K562 (cell line): ENCODE measurements at regions not wholly inside any gene's neighbourhood (a gene's known extent, or its start where the extent isn't known, plus 50 kb on each side); places are given as distances from the start of the nearest gene placed in this dataset.

ENCODE experiments used
- CBFB ChIP-seq: sonication (generic); formaldehyde crosslinking; IDR thresholded peaks from 2 replicates; pipeline ENCODE4 v1.4.0; 2020; ENCODE audit warnings: mild to moderate bottlenecking, missing genetic modification reagents
- ERF ChIP-seq: fragments of 450-650 bp; formaldehyde crosslinking; IDR thresholded peaks from 2 replicates; pipeline ENCODE4 v1.4.0; 2020; ENCODE audit warnings: mild to moderate bottlenecking, mixed read lengths
- GATA2 ChIP-seq: sonication (generic); formaldehyde crosslinking; IDR thresholded peaks from 2 replicates; pipeline ENCODE4 v1.4.0; 2020; ENCODE audit warnings: mild to moderate bottlenecking, missing genetic modification reagents
- MXI1 ChIP-seq: IDR thresholded peaks from 2 replicates; pipeline ENCODE4 v1.6.1; 2011; ENCODE audit warnings: low read depth, mild to moderate bottlenecking, improper control_type of control experiment, low read length
- MYC ChIP-seq, 2 experiments: fragments of 250-450 bp in 1 of 2; sonication (Bioruptor Pico) in 1 of 2; IDR thresholded peaks; 2 replicates each; pipeline versions ENCODE4 v1.5.1 to v1.6.1; 2012 to 2021; ENCODE audit warnings: low read depth in 2 of 2, borderline replicate concordance in 1 of 2, improper control_type of control experiment in 1 of 2, low read length in 1 of 2, mild to moderate bottlenecking in 1 of 2, moderate library complexity in 1 of 2
- NR1H2 ChIP-seq: sonication (generic); formaldehyde crosslinking; IDR thresholded peaks from 2 replicates; pipeline ENCODE4 v1.4.0; 2020; ENCODE audit warnings: mild to moderate bottlenecking, missing genetic modification reagents
- ZNF217 ChIP-seq: sonication (generic); formaldehyde crosslinking; IDR thresholded peaks from 2 replicates; pipeline ENCODE4 v1.8.0; 2022; ENCODE audit warnings: mild to moderate bottlenecking, missing genetic modification reagents
- ZNF589 ChIP-seq: fragments of 200-800 bp; sonication (Bioruptor generic); IDR thresholded peaks from 2 replicates; pipeline ENCODE4 v1.6.1; 2016; ENCODE audit warnings: low read depth, missing genetic modification characterization, missing compliant biosample characterization
- ZNF764 ChIP-seq: fragments of 250-450 bp; sonication (Bioruptor Pico); IDR thresholded peaks from 2 replicates; pipeline ENCODE4 v1.4.0; 2020; ENCODE audit warnings: low read depth, mild to moderate bottlenecking, moderate library complexity
- ZNF830 ChIP-seq: fragments of 250-450 bp; sonication (Bioruptor Pico); IDR thresholded peaks from 2 replicates; pipeline ENCODE4 v1.5.0; 2021; ENCODE audit warnings: mild to moderate bottlenecking
- TF ChIP-seq, protein P1 (sequence below), 2 experiments: fragments of 450-650 bp in 1 of 2; sonication (generic) in 1 of 2; formaldehyde crosslinking in 1 of 2; IDR thresholded peaks; 2 replicates each; pipeline versions ENCODE4 v1.7.1 to v1.9.0; 2016 to 2022; ENCODE audit warnings: inconsistent platforms in 1 of 2, mild to moderate bottlenecking in 1 of 2, missing genetic modification reagents in 1 of 2
- TF ChIP-seq, protein P2 (sequence below): fragments of 450-650 bp; IDR thresholded peaks from 2 replicates; pipeline ENCODE4 v1.7.1; 2018; ENCODE audit warnings: mild to moderate bottlenecking, low read depth; ENCODE audit not compliant: partially characterized antibody
- TF ChIP-seq, protein P3 (sequence below): fragments of 450-650 bp; IDR thresholded peaks from 2 replicates; pipeline ENCODE4 v1.6.1; 2014; ENCODE audit warnings: low read depth, mild to moderate bottlenecking, moderate library complexity, borderline replicate concordance

DNA sequence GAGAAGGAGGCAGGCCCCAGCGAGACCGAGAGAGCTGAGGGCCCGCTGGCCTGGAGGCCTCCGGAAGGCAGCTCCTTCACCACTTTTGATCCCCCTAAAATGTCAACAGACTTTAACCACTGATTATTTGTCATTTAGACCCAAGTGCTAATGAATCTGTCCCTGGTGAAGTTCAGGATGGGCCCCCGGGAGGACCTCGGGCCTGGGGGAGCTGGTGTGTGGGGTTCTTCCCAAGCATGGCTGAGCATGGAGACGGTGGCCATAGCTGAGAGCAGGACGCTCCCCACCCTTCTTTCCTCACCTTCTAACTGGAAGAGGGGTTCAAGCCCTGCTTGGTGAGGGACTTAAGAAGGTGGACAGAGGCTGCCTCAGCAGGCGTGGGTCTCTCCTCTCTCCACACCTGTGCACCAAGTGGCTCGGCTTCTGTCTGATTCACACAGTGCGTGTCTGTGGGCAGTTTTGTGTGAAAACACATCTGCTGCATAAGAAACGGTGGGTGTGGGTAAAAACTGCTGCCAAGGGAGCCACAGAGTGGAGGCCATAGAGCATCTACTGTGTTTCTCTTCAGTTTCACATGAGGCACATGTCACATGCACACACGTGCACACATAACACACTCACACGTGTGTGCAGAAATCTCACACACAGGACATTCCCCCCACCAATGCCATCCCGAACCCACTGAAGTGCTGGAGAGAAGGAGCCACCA, 53.5 kb upstream of the VIPR2 start (continued):
- TF ChIP-seq, protein P1, sequence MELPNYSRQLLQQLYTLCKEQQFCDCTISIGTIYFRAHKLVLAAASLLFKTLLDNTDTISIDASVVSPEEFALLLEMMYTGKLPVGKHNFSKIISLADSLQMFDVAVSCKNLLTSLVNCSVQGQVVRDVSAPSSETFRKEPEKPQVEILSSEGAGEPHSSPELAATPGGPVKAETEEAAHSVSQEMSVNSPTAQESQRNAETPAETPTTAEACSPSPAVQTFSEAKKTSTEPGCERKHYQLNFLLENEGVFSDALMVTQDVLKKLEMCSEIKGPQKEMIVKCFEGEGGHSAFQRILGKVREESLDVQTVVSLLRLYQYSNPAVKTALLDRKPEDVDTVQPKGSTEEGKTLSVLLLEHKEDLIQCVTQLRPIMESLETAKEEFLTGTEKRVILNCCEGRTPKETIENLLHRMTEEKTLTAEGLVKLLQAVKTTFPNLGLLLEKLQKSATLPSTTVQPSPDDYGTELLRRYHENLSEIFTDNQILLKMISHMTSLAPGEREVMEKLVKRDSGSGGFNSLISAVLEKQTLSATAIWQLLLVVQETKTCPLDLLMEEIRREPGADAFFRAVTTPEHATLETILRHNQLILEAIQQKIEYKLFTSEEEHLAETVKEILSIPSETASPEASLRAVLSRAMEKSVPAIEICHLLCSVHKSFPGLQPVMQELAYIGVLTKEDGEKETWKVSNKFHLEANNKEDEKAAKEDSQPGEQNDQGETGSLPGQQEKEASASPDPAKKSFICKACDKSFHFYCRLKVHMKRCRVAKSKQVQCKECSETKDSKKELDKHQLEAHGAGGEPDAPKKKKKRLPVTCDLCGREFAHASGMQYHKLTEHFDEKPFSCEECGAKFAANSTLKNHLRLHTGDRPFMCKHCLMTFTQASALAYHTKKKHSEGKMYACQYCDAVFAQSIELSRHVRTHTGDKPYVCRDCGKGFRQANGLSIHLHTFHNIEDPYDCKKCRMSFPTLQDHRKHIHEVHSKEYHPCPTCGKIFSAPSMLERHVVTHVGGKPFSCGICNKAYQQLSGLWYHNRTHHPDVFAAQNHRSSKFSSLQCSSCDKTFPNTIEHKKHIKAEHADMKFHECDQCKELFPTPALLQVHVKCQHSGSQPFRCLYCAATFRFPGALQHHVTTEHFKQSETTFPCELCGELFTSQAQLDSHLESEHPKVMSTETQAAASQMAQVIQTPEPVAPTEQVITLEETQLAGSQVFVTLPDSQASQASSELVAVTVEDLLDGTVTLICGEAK (IDR thresholded peaks at IDR 0.05): no peak
- TF ChIP-seq, protein P1 (CRISPR knock-in tag; IDR thresholded peaks at IDR 0.05): no peak
- no peak for TF ChIP-seq ZNF830 (CRISPR knock-in tag)
- 0 out of 2 replicates have a peak, but pooled peaks have one; percentile 27 for TF ChIP-seq CBFB
- 0 out of 2 replicates have a peak, but pooled peaks have one; percentile 11 for TF ChIP-seq ZNF589
- TF ChIP-seq MXI1: no peak
- no peak for TF ChIP-seq ZNF764
- TF ChIP-seq, protein P2, sequence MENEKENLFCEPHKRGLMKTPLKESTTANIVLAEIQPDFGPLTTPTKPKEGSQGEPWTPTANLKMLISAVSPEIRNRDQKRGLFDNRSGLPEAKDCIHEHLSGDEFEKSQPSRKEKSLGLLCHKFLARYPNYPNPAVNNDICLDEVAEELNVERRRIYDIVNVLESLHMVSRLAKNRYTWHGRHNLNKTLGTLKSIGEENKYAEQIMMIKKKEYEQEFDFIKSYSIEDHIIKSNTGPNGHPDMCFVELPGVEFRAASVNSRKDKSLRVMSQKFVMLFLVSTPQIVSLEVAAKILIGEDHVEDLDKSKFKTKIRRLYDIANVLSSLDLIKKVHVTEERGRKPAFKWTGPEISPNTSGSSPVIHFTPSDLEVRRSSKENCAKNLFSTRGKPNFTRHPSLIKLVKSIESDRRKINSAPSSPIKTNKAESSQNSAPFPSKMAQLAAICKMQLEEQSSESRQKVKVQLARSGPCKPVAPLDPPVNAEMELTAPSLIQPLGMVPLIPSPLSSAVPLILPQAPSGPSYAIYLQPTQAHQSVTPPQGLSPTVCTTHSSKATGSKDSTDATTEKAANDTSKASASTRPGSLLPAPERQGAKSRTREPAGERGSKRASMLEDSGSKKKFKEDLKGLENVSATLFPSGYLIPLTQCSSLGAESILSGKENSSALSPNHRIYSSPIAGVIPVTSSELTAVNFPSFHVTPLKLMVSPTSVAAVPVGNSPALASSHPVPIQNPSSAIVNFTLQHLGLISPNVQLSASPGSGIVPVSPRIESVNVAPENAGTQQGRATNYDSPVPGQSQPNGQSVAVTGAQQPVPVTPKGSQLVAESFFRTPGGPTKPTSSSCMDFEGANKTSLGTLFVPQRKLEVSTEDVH: no peak
- no peak for TF ChIP-seq NR1H2 (CRISPR knock-in tag)
- peak; percentile 17; the same call in 1 of the 2 replicates for TF ChIP-seq ERF (CRISPR knock-in tag)
- TF ChIP-seq, protein P3, sequence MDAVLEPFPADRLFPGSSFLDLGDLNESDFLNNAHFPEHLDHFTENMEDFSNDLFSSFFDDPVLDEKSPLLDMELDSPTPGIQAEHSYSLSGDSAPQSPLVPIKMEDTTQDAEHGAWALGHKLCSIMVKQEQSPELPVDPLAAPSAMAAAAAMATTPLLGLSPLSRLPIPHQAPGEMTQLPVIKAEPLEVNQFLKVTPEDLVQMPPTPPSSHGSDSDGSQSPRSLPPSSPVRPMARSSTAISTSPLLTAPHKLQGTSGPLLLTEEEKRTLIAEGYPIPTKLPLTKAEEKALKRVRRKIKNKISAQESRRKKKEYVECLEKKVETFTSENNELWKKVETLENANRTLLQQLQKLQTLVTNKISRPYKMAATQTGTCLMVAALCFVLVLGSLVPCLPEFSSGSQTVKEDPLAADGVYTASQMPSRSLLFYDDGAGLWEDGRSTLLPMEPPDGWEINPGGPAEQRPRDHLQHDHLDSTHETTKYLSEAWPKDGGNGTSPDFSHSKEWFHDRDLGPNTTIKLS: no peak
- TF ChIP-seq ZNF217 (CRISPR knock-in tag): no peak
- TF ChIP-seq GATA2 (CRISPR knock-in tag): no peak
- TF ChIP-seq MYC (IDR thresholded peaks at IDR 0.05; ENCODE audit: low read depth, low read length): no peak
- TF ChIP-seq MYC (CRISPR knock-in tag; IDR thresholded peaks at IDR 0.05; ENCODE audit: borderline replicate concordance, low read depth): no peak
